ENCODE measurements at regions not wholly inside any gene's neighbourhood (a gene's known extent, or its start where the extent isn't known, plus 50 kb on each side); places are given as distances from the start of the nearest gene placed in this dataset.

- Mint-ChIP-seq H3K4me1 (peaks cover 14 to 16% of the 10 kb centered on the region in 2 experiments), H3K9me3 (no peaks in the 10 kb centered on the region; a peak in 1 of 5 replicates), H3K27me3 (ENCODE audit: low read depth) (peaks cover 2% of the 10 kb centered on the region; the same call in 1 of the 2 replicates), H3K4me3 (no peak overlapping the region), H3K27ac (no peak overlapping the region), H3K36me3 (ENCODE audit: insufficient read depth in 1 of 3, low read depth in 3 of 3) (no peaks in the 10 kb centered on the region)
- no peaks in the 10 kb centered on the region for H3K27me3 ChIP-seq (ENCODE audit: insufficient read depth, low read length)
- no peak overlapping the region for H3K27ac ChIP-seq (ENCODE audit: insufficient read length, low read depth, low read length)
- no peak overlapping the region for H4K91ac ChIP-seq (ENCODE audit: insufficient read length, low read depth, low read length)
- no peaks in the 10 kb centered on the region for H3K23me2 ChIP-seq (ENCODE audit: insufficient read length, low read depth, low read length, poor library complexity, severe bottlenecking)
- no peak for DNase-seq
- no peak for TF ChIP-seq CTCF (conservative IDR thresholded peaks at IDR 0.05)
- H2AK5ac ChIP-seq (ENCODE audit: insufficient read length, low read length): no peak overlapping the region
- no peak overlapping the region for H3K23ac ChIP-seq (ENCODE audit: insufficient read length, low read depth, low read length)
- no peaks in the 10 kb centered on the region for H3K79me2 ChIP-seq (ENCODE audit: insufficient read depth, low read length)
- H3K14ac ChIP-seq (ENCODE audit: insufficient read depth, low read length): no peak overlapping the region
- H4K8ac ChIP-seq (replicated peaks; ENCODE audit: insufficient read length, low read depth, low read length): no peak overlapping the region
- no peak overlapping the region for H3K18ac ChIP-seq (ENCODE audit: insufficient read length, low read depth, low read length)
- H3K79me1 ChIP-seq (ENCODE audit: insufficient read depth, low read depth, low read length, poor library complexity, severe bottlenecking): no peaks in the 10 kb centered on the region
- no peak overlapping the region for H3K4me2 ChIP-seq (ENCODE audit: insufficient read depth, insufficient read length, low read length)
- no peak overlapping the region for H3K4ac ChIP-seq (ENCODE audit: low read depth, low read length)
- no peak overlapping the region for H3K9ac ChIP-seq (ENCODE audit: extremely low read depth, insufficient read length, low read length)
- H3K4me1 ChIP-seq (ENCODE audit: insufficient read depth, low read length): peaks cover 2% of the 10 kb centered on the region; the same call in 1 of the 2 replicates
- H2BK20ac ChIP-seq (ENCODE audit: low read depth, low read length, poor library complexity, severe bottlenecking): no peak overlapping the region
- H4K5ac ChIP-seq (ENCODE audit: insufficient read length, low read depth, low read length): no peak overlapping the region
- no peak overlapping the region for H2BK120ac ChIP-seq (ENCODE audit: low read depth, low read length, poor library complexity, severe bottlenecking)
- H2BK15ac ChIP-seq (ENCODE audit: low read depth, low read length): no peak overlapping the region
- no peaks in the 10 kb centered on the region for H3K9me3 ChIP-seq (ENCODE audit: control insufficient read depth, low read depth, low read length)
- H2BK5ac ChIP-seq (ENCODE audit: insufficient read length, low read length): no peak overlapping the region
- no peak overlapping the region for H3T11ph ChIP-seq (ENCODE audit: low read length)
- H2AFZ ChIP-seq (ENCODE audit: low read length): no peak overlapping the region
- H3K56ac ChIP-seq (ENCODE audit: insufficient read length, low read depth, low read length): no peak overlapping the region
- no CpG with 5 or more reads among the region's 1 CpG for WGBS (ENCODE audit: extremely low coverage, insufficient read length, low lambda C conversion rate)
- no peak overlapping the region for H2BK12ac ChIP-seq (ENCODE audit: insufficient read length, low read depth, low read length)
- H4K20me1 ChIP-seq (ENCODE audit: control insufficient read depth, insufficient read depth, insufficient read length): no peaks in the 10 kb centered on the region
These were observed 304.6 kb downstream of the SLCO4C1 start for GRCh38 chr5:101991486-101991885.

All from H9 (cell line).